H1 (cell line): ENCODE measurements at regions not wholly inside any gene's neighbourhood (a gene's known extent, or its start where the extent isn't known, plus 50 kb on each side); places are given as distances from the start of the nearest gene placed in this dataset.

Source experiments
- CREB1 ChIP-seq: IDR thresholded peaks from 2 replicates; pipeline ENCODE4 v1.6.1; 2012; ENCODE audit warnings: inconsistent platforms
- EGR1 ChIP-seq: IDR thresholded peaks from 2 replicates; pipeline ENCODE4 v1.6.1; 2011; ENCODE audit warnings: low read depth, low read length, borderline replicate concordance
- KDM4A ChIP-seq: IDR thresholded peaks from one replicate; pipeline ENCODE4 v1.7.1; 2012; ENCODE audit warnings: low read depth, mild to moderate bottlenecking, moderate library complexity, low read length, inconsistent platforms; ENCODE audit not compliant: severe bottlenecking
- MAX ChIP-seq: IDR thresholded peaks from 2 replicates; pipeline ENCODE4 v1.6.1; 2012; ENCODE audit warnings: inconsistent platforms

DNA sequence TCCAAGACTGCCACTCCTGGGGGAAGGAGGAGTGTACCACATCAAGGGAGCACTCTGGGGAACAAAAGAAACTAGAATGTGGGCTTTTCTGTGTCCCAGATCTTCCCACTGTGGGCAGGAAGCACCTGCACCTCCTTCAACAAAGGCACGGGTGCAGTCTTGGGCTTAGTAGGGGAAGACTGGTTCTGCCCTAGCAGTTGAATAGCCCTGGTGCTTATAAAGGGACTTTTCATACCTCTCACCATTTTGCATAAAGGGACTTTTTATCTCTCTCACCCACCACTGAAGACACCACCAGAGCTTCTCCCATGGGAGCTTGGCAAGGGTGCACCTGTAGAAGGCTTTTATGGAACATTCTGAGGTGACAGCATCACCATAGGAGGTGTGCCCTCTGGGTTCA lies 65.8 kb upstream of the MS4A8 start (continued):
- TF ChIP-seq EGR1 (no peak), CREB1 (no peak), MAX (no peak), KDM4A (no peak)
